ENCODE measurements at regions not wholly inside any gene's neighbourhood (a gene's known extent, or its start where the extent isn't known, plus 50 kb on each side); places are given as distances from the start of the nearest gene placed in this dataset.
A peak's percentile ranks its signal among the peaks of the same experiment; 100 is the strongest.
"Not testable (repeated sequence)": the region's sequence is repeated elsewhere in the genome, so short reads cannot be mapped to it uniquely, and the experiment has no call there.

- DNase-seq = no peak
Observed at GRCh38 chr14:25699981-25700380, 650.0 kb upstream of the STXBP6 start.

- DNase-seq = no peak
Observed at GRCh38 chr14:25698111-25698510, 648.2 kb upstream of the STXBP6 start.

GRCh38 chr14:25696176-25696575, 646.2 kb upstream of the STXBP6 start:
- no peak for DNase-seq

GRCh38 chr14:25685004-25685403, 635.1 kb upstream of the STXBP6 start:
- DNase-seq = no peak

- no peak for DNase-seq
Observed at GRCh38 chr14:25680934-25681333, 631.0 kb upstream of the STXBP6 start.

- DNase-seq = not testable (repeated sequence)
Observed at GRCh38 chr14:25680511-25680910, 630.6 kb upstream of the STXBP6 start.

GRCh38 chr14:25677111-25677510, 627.2 kb upstream of the STXBP6 start:
- DNase-seq = no peak

GRCh38 chr14:25667387-25667786, 617.4 kb upstream of the STXBP6 start:
- no peak for DNase-seq

GRCh38 chr14:25666877-25667276, 616.9 kb upstream of the STXBP6 start:
- DNase-seq = no peak

- DNase-seq = no peak
Observed at GRCh38 chr14:25658988-25659387, 609.0 kb upstream of the STXBP6 start.

GRCh38 chr14:25630447-25630846, 580.5 kb upstream of the STXBP6 start:
- DNase-seq = no peak

GRCh38 chr14:25628978-25629377, 579.0 kb upstream of the STXBP6 start:
- DNase-seq = no peak

GRCh38 chr14:25628390-25628789, 578.4 kb upstream of the STXBP6 start:
- no peak for DNase-seq

GRCh38 chr14:25626986-25627385, 577.0 kb upstream of the STXBP6 start:
- no peak for DNase-seq

GRCh38 chr14:25622763-25623162, 572.8 kb upstream of the STXBP6 start:
- peak; percentile 71 for DNase-seq

- no peak for DNase-seq
Observed at GRCh38 chr14:25620515-25620914, 570.6 kb upstream of the STXBP6 start.

- no peak for DNase-seq
Observed at GRCh38 chr14:25615174-25615573, 565.2 kb upstream of the STXBP6 start.

- peak; percentile 3 for DNase-seq
Observed at GRCh38 chr14:25607192-25607591, 557.2 kb upstream of the STXBP6 start.

GRCh38 chr14:25602106-25602505, 552.2 kb upstream of the STXBP6 start:
- DNase-seq = no peak

GRCh38 chr14:25588751-25589150, 538.8 kb upstream of the STXBP6 start:
- DNase-seq = peak; percentile 22

- no peak for DNase-seq
Observed at GRCh38 chr14:25574628-25575325, 524.8 kb upstream of the STXBP6 start.

GRCh38 chr14:25570483-25570882, 520.5 kb upstream of the STXBP6 start:
- peak; percentile 90 for DNase-seq

GRCh38 chr14:25557466-25557865, 507.5 kb upstream of the STXBP6 start:
- DNase-seq = no peak

GRCh38 chr14:25552826-25553225, 502.9 kb upstream of the STXBP6 start:
- no peak for DNase-seq

- DNase-seq = no peak
Observed at GRCh38 chr14:25551674-25552073, 501.7 kb upstream of the STXBP6 start.

All from NCI-H1092 (cell line).